ENCODE measurements at regions not wholly inside any gene's neighbourhood (a gene's known extent, or its start where the extent isn't known, plus 50 kb on each side); places are given as distances from the start of the nearest gene placed in this dataset.
"Not testable (repeated sequence)": the region's sequence is repeated elsewhere in the genome, so short reads cannot be mapped to it uniquely, and the experiment has no call there.

- no peak for DNase-seq (ENCODE audit: extremely low read depth, insufficient read length)
- H3K27me3 ChIP-seq (replicated peaks; ENCODE audit: control insufficient read depth, insufficient read depth, low read length) = no peaks in the 10 kb centered on the region
- H3K4me3 ChIP-seq (replicated peaks; ENCODE audit: low read depth, low read length) = no peak overlapping the region
- no peaks in the 10 kb centered on the region for H3K36me3 ChIP-seq (ENCODE audit: control insufficient read depth, insufficient read depth, low read length)
- TF ChIP-seq CTCF (IDR thresholded peaks at IDR 0.05; ENCODE audit: insufficient read depth, low read length, poor library complexity, severe bottlenecking) = no peak
Observed at GRCh38 chr7:109549471-109550193, 980.0 kb downstream of the DNAJB9 start.

- no peak for TF ChIP-seq CTCF (IDR thresholded peaks at IDR 0.05; ENCODE audit: insufficient read depth, low read length, poor library complexity, severe bottlenecking)
- Histone ChIP-seq H3K4me3 (replicated peaks; ENCODE audit: low read depth, low read length) (no peak overlapping the region), H3K27me3 (replicated peaks; ENCODE audit: control insufficient read depth, insufficient read depth, low read length) (no peaks in the 10 kb centered on the region), H3K36me3 (ENCODE audit: control insufficient read depth, insufficient read depth, low read length) (no peaks in the 10 kb centered on the region)
- no peak for DNase-seq (ENCODE audit: extremely low read depth, insufficient read length)
Observed at GRCh38 chr7:109552017-109552416, 982.3 kb downstream of the DNAJB9 start.

- TF ChIP-seq CTCF (IDR thresholded peaks at IDR 0.05; ENCODE audit: insufficient read depth, low read length, poor library complexity, severe bottlenecking) = no peak
- Histone ChIP-seq H3K36me3 (ENCODE audit: control insufficient read depth, insufficient read depth, low read length) (no peaks in the 10 kb centered on the region), H3K4me3 (replicated peaks; ENCODE audit: low read depth, low read length) (no peak overlapping the region), H3K27me3 (replicated peaks; ENCODE audit: control insufficient read depth, insufficient read depth, low read length) (no peaks in the 10 kb centered on the region)
- no peak for DNase-seq (ENCODE audit: extremely low read depth, insufficient read length)
Observed at GRCh38 chr7:109577265-109577664, 1007.6 kb downstream of the DNAJB9 start.

GRCh38 chr7:109579901-109580300 is 1010.2 kb downstream of the DNAJB9 start:
- H3K27me3 ChIP-seq (replicated peaks; ENCODE audit: control insufficient read depth, insufficient read depth, low read length) = no peaks in the 10 kb centered on the region

GRCh38 chr7:109582211-109582610 is 1012.5 kb downstream of the DNAJB9 start:
- no peaks in the 10 kb centered on the region for H3K27me3 ChIP-seq (replicated peaks; ENCODE audit: control insufficient read depth, insufficient read depth, low read length)
- H3K36me3 ChIP-seq (ENCODE audit: control insufficient read depth, insufficient read depth, low read length) = no peaks in the 10 kb centered on the region
- no peak for TF ChIP-seq CTCF (IDR thresholded peaks at IDR 0.05; ENCODE audit: insufficient read depth, low read length, poor library complexity, severe bottlenecking)
- H3K4me3 ChIP-seq (replicated peaks; ENCODE audit: low read depth, low read length) = no peak overlapping the region
- no peak for DNase-seq (ENCODE audit: extremely low read depth, insufficient read length)

More at GRCh38 chr7:109579901-109580300, 1010.2 kb downstream of the DNAJB9 start:
- DNase-seq (ENCODE audit: extremely low read depth, insufficient read length) = no peak
- TF ChIP-seq CTCF (IDR thresholded peaks at IDR 0.05; ENCODE audit: insufficient read depth, low read length, poor library complexity, severe bottlenecking) = no peak
- Histone ChIP-seq H3K36me3 (ENCODE audit: control insufficient read depth, insufficient read depth, low read length) (no peaks in the 10 kb centered on the region), H3K4me3 (replicated peaks; ENCODE audit: low read depth, low read length) (no peak overlapping the region)

- not testable (repeated sequence) for H3K27me3 ChIP-seq (replicated peaks; ENCODE audit: control insufficient read depth, insufficient read depth, low read length); DNase-seq (ENCODE audit: extremely low read depth, insufficient read length); H3K36me3 ChIP-seq (ENCODE audit: control insufficient read depth, insufficient read depth, low read length); H3K4me3 ChIP-seq (replicated peaks; ENCODE audit: low read depth, low read length)
Observed at GRCh38 chr7:109596948-109597347, 1027.3 kb downstream of the DNAJB9 start.
